Epithelial cell of prostate (primary cell): ENCODE measurements at regions not wholly inside any gene's neighbourhood (a gene's known extent, or its start where the extent isn't known, plus 50 kb on each side); places are given as distances from the start of the nearest gene placed in this dataset.

Experiments used
- DNase-seq: peaks from one replicate; pipeline ENCODE4 v3.0.0-alpha.2; 2011; ENCODE audit warnings: low read depth, low spot score
- H3K27ac ChIP-seq: fragments of 450-650 bp; 2 replicates; pipeline ENCODE4 v1.5.1; 2017; ENCODE audit warnings: mild to moderate bottlenecking

- DNase-seq = no peak
- H3K27ac ChIP-seq = no peak overlapping the region
Observed at GRCh38 chr12:74971201-74971600, 238.4 kb downstream of the KCNC2 start.

- H3K27ac ChIP-seq = no peak overlapping the region
- no peak for DNase-seq
Observed at GRCh38 chr12:74977832-74978481, 231.7 kb downstream of the KCNC2 start.

- no peak for DNase-seq
- no peak overlapping the region for H3K27ac ChIP-seq
Observed at GRCh38 chr12:74980510-74980909, 229.1 kb downstream of the KCNC2 start.

- no peak overlapping the region for H3K27ac ChIP-seq
- no peak for DNase-seq
Observed at GRCh38 chr12:74981541-74981940, 228.1 kb downstream of the KCNC2 start.

- H3K27ac ChIP-seq = no peak overlapping the region
- DNase-seq = no peak
Observed at GRCh38 chr12:74983917-74984316, 225.7 kb downstream of the KCNC2 start.

GRCh38 chr12:74984631-74985030, 225.0 kb downstream of the KCNC2 start:
- DNase-seq = no peak
- H3K27ac ChIP-seq = no peak overlapping the region

GRCh38 chr12:74985293-74985985, 224.2 kb downstream of the KCNC2 start:
- no peak overlapping the region for H3K27ac ChIP-seq
- no peak for DNase-seq

- no peak for DNase-seq
Observed at GRCh38 chr12:74985986-74986319, 223.7 kb downstream of the KCNC2 start.

GRCh38 chr12:74988156-74988555, 221.5 kb downstream of the KCNC2 start:
- DNase-seq = no peak
- H3K27ac ChIP-seq = no peak overlapping the region

More at GRCh38 chr12:74985986-74986319, 223.7 kb downstream of the KCNC2 start:
- no peak overlapping the region for H3K27ac ChIP-seq
